ENCODE measurements at regions not wholly inside any gene's neighbourhood (a gene's known extent, or its start where the extent isn't known, plus 50 kb on each side); places are given as distances from the start of the nearest gene placed in this dataset.
"Not testable (repeated sequence)": the region's sequence is repeated elsewhere in the genome, so short reads cannot be mapped to it uniquely, and the experiment has no call there.

DNA sequence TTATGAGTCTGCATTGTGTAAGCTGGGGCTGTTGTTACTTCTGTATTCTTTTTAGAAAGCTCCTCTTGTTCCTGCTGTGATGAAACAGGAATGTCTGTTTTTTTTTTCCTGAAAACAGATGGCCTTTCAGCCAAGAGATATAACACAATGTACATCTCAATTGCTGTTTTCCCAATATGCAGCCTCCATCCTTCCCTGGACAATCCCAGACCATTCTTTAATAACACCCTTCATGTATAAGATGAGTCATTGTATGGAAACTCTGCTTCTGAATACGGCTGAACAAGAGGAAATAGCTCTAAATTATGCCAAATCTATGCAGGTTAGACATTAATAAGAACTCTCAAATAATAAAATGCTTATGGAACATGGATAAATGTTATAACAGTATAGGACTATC is 60.2 kb upstream of the LRRC4C start:
- no peak for DNase-seq

DNA sequence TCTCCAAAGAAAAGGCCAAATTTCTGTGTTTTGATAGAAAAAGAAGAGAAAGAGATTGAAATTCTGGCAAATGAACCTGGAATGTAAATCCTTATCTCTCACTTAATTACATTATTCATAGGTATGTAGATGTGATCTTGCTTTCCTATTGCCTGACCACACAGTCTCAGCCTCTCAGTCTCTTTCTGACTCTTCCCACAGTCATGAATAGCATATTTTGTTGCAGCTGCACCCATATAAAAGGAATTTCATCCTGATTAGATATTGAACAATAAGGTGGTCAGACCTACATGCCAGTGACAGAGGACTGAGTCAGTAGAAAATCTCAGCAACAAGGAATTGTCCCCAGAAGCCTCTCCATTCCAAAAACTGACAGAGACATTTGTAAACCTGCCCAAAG is 62.9 kb upstream of the LRRC4C start:
- DNase-seq, result no peak

DNA sequence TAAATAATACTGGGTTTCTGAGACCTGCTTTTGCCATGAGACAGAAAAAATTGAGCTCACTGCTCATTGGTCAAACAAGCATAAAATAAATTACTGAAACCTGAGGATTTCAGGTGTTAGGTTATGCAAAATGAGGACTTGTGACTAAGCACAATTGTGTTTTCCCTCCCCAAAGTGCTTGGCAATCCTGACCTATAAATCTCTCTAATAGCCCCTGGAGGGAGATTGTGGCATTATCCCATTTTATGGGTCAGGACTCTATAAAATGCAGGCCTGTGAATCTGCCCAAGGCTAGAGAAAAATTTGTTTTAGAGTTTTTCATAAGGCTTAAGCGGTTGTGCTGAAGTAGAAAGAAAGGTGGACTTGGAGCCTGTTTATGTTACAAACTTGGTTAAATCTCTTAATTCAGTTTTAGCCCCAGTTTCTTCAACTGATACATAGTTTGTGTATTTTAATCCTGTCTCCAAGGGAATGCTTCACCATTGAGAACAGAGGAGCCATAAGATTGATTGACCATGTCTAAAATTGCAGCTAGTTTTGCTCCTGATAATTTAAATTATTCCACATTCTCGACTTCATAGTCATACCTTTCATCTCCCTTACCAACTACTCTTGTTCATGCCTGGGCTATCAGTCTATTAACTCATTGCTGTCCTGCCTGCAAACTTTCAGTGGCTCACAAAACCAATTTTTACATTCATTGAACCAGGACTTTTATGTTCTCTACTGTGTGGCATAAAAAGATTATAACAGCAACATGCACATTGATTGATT is 63.6 kb upstream of the LRRC4C start:
- no peak for DNase-seq

DNA sequence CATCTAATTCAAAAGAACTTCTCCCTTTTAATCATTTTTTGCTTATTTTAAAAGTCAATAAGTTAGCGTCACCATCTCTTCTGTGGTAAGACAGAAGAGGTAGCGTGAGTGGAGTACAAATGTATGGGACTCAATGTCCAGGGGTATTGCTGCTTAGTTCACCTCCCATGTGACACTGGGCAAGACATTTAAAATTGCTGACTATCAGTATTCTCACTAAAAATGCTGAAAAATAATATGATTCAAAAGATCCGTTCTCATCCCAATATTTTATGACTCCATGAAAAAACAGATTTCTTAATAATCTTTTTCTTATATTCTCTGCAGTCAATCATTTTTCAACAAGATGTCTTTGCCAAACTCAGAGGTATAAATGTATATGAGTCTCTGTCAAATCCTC is 68.1 kb upstream of the LRRC4C start:
- no peak for DNase-seq

DNA sequence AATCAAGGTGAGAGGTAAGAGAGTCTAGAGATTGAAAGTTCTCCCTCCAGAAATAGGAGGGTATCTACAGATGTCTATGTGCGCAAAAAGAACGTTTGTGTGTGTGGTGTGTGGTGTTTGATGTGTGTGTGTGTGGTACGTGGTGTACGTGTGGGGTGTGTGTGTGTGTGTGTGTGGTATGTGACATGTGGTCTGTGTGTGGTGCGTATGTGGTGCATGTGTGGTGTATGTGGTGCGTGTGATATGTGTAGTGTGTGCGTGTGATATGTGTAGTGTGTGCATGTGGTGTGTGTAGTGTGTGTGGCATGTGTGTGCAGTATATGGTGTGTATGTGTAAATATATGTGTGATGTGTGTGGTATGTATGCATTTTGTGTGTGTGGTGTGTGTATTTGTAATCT is 73.0 kb upstream of the LRRC4C start:
- no peak for DNase-seq

DNA sequence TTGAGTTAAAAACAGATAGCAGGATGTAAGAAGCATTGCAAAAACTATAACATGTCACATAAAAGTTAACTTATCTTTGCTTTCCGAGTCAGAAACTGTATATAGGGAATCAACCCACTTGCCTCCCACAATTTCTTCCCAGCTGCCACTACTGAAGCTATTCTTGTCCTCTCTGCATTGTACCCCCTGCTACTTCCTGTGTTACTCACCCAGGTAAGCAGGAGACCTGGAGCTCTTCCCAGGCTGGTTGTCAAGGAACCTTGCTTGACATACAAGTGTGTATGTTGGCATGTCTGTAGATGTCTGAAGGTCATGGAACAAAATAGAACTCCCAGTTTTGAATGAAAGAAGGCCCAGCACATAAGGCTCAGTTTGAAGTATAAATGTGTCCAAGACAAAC is 74.3 kb upstream of the LRRC4C start:
- no peak for DNase-seq

DNA sequence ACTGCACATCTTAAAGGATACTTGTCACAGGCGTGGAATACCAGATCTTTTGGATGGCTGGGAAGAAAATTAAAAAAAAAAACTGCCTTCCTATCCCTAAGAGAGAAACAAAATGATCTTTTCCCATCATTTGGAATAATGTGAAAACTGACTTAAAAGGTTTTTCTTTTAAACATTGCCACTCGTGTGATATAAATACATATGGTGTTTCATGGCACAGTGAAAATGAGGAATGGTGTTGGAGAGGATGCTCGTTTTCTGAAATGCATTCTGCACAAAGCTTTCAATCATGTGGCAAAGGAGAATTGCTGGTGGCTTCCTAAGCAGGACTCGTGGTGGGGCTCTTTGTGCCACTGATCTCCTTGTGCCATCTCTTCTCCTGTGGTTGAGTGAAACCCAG is 74.9 kb upstream of the LRRC4C start:
- DNase-seq, result no peak

DNA sequence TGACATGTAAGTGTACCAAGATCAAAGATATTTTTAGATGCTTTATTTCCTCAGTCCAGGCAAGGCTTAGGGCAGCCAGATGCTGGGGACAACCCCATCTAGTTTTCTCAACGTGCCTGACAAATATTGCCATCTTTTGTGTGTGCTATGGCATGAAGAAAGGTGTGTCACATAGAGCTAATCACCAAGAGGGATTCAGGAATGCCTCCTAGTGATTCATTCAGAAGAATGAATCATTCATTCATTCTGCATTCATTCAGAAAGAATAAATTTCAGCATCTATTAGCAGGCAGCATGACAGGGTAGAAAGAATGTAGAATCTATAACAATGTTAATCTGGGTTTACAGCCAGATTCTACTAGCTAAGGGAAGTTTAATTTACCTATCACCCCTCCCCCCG is 75.4 kb upstream of the LRRC4C start:
- DNase-seq, result no peak

DNA sequence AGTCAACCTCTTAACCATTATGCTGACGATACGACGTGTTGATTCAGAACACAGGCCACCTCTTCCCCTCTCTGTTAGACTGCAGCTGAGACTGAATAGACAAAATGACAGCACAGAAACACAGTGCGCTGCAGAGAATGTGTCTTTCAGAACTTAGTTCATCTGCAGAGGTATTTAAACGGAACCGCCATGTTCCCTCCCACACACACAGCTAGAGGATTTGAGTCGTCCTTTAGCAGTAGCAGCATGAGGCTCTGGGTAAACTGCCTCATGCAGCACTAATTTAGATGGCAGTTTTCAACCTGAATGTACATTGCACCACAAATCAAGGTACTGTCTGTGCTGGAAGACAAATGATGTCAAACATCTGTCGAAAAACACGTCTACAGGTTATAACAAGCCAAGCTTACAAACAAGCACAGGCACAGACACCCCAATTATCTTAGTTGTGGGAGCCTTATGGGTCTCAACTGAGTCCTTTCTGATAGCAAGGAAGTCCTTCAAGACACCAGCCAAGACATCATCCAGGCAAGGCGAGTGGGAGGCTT is 76.6 kb upstream of the LRRC4C start:
- DNase-seq, result no peak

DNA sequence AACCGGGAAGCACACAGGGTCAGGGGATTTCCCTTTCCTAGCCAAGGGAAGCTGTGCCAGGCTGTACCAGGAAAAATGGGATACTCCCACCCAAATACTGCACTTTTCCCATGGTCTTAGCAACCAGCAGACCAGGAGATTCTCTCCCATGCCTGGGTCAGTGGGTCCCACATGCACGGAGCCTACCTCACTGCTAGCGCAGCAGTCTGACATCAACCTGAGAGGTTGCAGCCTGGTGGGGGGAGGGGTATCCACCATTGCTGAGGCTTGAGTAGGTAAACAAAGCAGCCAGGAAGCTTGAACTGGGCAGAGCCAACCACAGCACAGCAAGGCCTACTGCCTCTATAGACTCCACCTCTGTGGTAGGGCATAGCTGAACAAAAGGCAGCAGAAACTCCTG is 85.5 kb upstream of the LRRC4C start:
- not testable (repeated sequence) for DNase-seq

DNA sequence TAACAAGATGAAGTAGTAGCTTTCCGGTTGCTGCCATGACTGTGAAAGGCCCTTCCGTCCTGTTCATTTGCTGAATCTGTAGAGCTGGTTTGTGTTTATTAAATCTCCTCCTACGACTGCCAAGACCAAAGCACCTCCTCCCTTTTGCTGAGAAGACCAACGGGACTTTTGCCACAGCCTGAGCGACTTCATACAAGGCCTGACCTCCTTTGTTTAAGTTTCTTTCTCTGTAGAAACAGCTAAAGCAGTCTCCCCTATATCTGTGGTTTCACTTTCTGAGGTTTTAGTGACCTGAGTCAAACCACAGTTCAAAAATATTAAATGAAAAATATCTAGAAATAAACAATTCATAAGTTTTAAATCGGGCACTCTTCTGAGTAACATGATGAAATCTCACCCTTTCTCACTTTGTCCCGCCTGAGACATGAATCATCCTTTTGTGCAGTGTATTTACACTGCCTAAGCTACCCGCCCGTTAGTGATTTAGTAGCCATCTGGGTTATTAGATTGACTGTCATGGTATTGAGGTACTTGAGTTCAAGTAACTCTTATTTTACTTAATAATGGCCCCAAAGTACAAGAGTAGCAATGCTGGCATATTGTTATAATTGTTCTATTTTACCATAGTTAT is 119.1 kb upstream of the LRRC4C start:
- no peak for DNase-seq

DNA sequence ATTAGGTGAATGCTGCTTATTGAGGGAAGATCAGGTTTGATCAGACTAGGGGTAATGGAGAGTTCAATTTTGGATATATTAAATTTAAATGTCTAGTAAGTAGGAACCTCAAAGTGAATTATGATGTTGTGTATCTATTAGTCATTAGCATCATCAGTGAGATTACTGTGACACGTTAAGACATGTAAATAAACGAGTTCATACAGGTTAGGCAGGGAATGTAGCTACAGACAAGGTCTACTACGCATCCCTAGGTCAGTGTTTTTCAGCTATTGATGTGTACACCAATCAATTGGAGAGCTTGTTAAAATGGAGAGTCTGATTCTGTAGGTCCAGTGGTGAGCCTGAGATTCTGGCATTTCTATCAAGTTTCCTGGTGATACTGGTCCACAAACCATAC is 120.1 kb upstream of the LRRC4C start:
- no peak for DNase-seq

DNA sequence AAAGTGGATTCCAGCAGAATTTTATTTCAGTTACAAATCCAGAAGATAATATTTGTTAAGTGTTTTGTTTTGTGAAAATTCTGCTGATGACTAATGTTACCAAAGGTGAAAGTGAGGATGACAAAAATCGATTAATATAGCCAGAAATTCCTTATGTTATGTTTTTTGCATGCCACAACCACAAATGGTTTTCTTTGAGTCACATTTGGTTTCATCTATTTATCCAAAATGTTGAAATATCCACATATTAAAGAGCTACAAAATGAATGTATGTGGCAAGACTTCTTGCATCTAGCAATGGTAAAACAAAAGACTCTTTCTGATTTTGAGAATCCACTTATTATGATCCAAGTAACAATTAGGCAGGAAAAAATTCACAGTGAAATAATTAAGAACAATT is 150.1 kb upstream of the LRRC4C start:
- no peak for DNase-seq

DNA sequence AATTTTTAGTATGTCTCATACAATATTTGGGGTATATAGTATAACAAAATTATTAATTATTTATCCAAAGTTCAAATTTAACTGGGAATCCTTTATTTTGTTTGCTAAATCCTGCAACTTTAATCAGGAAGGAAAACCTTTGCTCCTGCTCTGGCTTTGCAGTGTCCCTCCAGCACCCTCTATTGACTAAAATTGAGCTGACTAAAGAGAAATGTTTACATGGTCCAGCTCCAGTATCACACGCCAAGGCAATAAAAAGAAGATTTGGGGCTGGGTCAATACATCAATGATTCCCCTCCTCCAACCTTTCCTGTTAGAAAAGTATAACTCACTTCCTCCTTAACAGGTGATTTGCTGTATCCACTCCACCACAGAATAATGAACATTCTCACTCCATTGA is 153.0 kb upstream of the LRRC4C start:
- no peak for DNase-seq

DNA sequence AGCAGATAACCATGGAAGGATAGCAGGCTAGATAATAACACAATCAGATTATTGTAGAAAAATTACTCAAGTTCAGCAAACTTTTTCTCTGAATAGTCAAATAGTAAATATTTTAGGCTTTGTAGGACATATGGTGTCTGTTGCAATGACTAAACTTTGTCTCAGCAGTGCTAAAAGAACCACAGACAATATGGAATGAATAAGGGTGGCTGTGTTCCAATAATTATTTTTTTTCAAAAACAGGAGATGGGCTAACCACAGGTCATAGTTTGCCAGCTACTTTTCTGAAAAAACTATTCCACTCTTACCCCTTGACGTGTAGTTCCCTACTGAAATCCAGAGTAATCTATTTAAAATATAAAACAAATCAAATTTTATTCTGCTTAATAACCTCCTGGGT is 153.9 kb upstream of the LRRC4C start:
- DNase-seq, result no peak

DNA sequence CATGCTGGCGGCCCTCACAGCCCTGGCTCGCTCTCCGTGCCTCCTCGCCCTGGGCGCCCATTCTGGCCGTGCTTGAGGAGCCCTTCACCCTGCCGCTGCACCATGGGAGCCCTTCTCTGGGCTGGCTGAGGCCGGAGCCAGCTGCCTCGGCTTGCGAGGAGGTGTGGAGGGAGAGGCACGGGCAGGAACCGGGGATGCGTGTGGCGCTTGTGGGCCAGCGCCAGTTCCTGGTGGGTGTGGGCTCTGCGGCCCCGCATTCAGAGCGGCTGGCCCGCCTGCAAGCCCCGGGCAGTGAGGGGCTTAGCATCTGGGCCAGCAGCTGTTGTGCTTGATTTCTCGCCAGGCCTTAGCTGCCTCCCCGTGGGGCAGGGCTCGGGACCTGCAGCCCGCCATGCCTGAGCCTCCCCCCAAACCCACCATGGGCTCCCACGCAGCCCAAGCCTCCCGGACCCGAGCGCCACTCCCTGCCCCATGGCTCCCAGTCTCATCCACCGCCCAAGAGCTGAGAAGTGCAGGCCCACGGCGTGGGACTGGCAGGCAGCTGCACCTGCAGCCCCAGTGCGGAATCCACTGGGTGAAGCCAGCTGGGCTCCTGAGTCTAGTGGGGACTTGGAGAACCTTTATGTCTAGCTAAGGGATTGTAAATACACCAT is 163.4 kb upstream of the LRRC4C start:
- no peak for DNase-seq

DNA sequence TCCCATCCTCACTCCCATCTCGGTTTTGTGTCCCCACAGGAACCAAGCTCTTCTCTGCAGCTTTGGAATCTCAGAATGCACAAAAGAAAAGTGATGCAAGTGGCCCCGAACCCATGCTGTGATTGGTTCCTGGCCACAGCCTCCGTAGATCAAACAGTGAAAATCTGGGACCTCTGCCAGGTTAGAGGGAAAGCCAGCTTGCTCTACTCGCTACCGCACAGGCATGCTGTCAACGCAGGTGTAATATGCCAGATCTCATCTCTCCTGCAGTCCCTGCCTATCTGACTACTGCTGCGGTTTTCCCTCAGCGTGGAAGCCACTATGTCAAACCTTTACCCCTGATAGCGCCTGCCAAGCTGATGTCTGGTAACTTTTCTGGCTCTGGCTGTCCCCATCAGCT is 200.5 kb upstream of the LRRC4C start:
- no peak for DNase-seq

DNA sequence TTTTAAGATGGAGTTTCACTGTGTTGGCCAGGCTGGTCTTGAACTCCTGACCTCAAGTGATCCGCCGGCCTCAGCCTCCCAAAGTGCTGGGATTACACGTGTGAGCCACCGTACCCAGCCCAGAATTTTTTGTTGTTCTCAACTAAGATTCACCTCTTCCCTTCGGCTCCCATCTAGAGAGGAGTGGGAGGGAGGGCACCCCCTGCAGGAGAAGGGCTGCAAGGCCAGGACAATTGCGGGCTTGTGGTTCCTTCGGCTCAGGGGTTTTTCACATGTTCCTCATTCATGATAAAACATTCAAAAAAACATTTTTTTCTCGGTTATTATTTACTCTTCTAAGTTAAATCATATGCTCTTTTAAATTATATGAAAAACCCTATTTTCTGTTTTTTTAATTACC is 201.1 kb upstream of the LRRC4C start:
- no peak for DNase-seq

DNA sequence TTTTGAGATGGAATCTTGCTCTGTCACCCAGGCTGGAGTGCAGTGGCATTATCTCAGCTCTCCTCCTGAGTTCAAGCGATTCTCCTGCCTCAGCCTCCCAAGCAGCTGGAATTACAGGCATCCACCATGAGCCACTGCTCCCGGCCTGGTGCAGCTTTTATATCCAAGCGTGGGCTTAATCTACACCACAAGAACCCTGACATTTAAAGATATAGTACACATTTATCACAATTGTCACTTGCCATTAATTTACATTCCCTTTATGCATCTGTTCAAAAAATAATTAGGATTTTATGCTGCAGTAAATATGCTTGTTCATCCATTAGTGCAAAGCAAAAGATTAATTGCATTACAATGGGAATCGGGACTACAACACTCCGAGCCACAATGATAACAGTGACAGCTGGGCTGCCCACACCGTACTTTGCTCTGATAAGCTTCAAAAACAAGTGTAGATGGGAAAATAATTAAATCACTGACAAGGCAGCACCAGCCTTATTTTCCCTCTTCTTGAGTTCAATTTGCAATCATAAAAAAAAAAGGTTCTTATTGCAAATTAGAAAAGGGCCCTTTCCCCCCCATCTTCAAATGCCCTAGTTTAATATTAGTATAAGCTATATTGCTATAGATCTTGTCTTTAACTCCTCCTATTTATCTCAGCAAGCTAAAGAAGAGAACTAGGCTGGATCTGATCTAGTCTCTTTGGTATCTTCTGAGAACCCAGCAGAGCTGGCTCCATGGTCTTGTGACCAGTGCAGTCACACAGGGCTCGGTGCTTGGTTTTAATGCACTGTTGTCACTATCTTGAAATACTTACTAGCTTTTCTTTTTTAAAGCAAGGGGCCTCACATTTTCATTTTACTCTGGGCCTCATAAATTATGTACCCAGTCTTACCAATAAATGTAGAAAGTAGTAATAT is 206.2 kb upstream of the LRRC4C start:
- DNase-seq, result no peak

DNA sequence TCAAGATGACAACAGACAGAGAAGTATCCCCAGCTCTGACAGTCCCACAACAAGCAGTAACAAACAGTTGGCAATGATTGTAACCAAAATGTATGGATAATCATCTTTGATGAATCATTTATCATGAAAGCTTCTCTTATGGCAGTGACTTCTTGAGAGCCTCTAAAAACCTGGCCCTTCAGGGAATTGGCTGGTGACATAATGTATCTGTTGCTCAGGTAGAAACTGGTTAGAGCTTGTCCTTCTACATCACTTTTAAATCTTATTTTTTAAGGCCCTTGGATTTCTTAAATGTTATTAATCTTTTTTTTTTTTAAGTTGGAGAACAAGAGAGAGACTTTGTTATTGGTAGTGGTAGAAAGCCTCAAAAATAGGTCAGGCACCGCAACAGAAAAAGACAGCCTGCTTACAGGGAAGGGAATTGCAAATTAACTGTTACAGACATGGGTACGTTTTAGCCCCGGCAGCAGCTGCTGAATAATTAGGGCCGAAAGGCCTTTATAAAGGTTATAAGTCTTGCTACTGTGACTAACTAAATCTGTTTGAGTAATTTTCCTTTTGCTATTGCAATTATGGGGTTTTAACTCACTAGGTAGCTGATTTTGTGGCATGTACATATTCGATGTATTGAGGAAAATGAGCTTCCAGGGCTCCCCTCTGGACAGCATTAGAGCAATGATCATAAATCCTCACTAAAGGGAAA is 207.7 kb upstream of the LRRC4C start:
- DNase-seq, result no peak

DNA sequence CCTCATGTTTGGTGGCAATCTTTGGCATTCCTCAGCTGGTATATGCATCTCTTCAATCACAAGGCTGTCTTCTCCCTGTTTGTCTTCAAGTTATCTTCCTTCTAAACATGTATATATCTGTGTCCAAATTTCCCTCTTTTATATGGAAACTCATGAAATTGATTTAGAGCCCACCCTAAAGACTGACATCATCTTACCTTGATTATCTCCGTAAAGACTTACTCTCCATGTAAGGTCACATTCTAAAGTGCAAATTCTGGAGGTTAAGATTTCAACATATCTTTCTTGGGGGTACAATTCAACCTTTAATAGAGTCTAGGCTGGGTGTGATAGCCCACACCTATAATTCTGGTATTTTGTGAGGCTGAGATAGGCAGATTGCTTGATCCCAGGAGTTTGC is 215.8 kb upstream of the LRRC4C start:
- no peak for DNase-seq

DNA sequence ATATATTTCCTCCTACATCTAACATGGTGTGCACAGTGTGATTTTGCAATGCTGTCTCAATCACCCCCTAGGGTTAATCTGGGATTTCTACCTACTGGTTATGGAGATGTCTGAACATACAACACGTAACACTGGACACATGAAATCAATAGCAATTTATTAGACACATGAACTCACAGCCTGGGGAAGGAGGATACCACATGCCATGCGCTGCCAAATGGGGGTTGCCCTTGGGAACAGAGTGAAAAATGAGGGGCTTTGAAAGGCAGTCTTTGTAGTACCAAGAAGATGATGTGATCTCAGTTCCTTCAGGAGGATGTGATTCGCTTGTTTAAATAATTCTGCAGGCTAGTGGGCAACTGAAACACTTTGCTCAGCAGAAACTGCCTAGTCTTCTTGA is 253.6 kb upstream of the LRRC4C start:
- DNase-seq, result no peak

Measured in NCI-H1930 (cell line).